Body of pancreas (tissue), 4 donors: ENCODE measurements at regions not wholly inside any gene's neighbourhood (a gene's known extent, or its start where the extent isn't known, plus 50 kb on each side); places are given as distances from the start of the nearest gene placed in this dataset.

Source experiments
- CTCF ChIP-seq, 7 experiments: fragments of 450-650 bp in 4 of 7; fragments of 200-600 bp in 3 of 7; sonication (generic) in 3 of 7; IDR thresholded peaks; one replicate each; pipeline ENCODE4 v1.5.1; 2016 to 2019; ENCODE audit warnings: antibody characterized with exemption in 7 of 7
- POLR2A ChIP-seq, 3 donors: fragments of 450-650 bp; IDR thresholded peaks; one replicate each; pipeline ENCODE4 v1.6.1; 2016; ENCODE audit warnings: antibody characterized with exemption in 3 of 3, mild to moderate bottlenecking in 2 of 3

GRCh38 chr9:32180597-32180996, 203.8 kb upstream of the ACO1 start:
- no peak for TF ChIP-seq CTCF (IDR thresholded peaks at IDR 0.05)
- no peak for TF ChIP-seq POLR2A (IDR thresholded peaks at IDR 0.05)
